ENCODE measurements at regions not wholly inside any gene's neighbourhood (a gene's known extent, or its start where the extent isn't known, plus 50 kb on each side); places are given as distances from the start of the nearest gene placed in this dataset.

GRCh38 chr7:138226745-138227279, 150.6 kb downstream of the AKR1D1 start:
- no peak overlapping the region for H3K4me3 ChIP-seq
- no peaks in the 10 kb centered on the region for H3K9me3 ChIP-seq (ENCODE audit: low read depth, low read length)
- no peak overlapping the region for H3K9ac ChIP-seq (ENCODE audit: insufficient read length)
- no peak for TF ChIP-seq FOXP2 (optimal IDR thresholded peaks at IDR 0.05; ENCODE audit: control extremely low read depth, extremely low read length, insufficient read depth)
- TF ChIP-seq EZH2 (IDR thresholded peaks at IDR 0.05), result no peak
- no peak for TF ChIP-seq POLR2AphosphoS5 (IDR thresholded peaks at IDR 0.05; ENCODE audit: borderline replicate concordance, low read depth, low read length)
- H3K27ac ChIP-seq, result no peak overlapping the region
- DNase-seq (ENCODE audit: low read depth, low spot score), result no peak
- no peaks in the 10 kb centered on the region for H3K36me3 ChIP-seq (ENCODE audit: insufficient read depth, low read length)

- no peak for TF ChIP-seq EZH2 (IDR thresholded peaks at IDR 0.05)
- no peak for TF ChIP-seq FOXP2 (optimal IDR thresholded peaks at IDR 0.05; ENCODE audit: control extremely low read depth, extremely low read length, insufficient read depth)
- TF ChIP-seq POLR2AphosphoS5 (IDR thresholded peaks at IDR 0.05; ENCODE audit: borderline replicate concordance, low read depth, low read length), result no peak
These were observed 151.9 kb downstream of the AKR1D1 start for GRCh38 chr7:138228119-138228518.

GRCh38 chr7:138228769-138229168, 152.5 kb downstream of the AKR1D1 start:
- H3K36me3 ChIP-seq (ENCODE audit: insufficient read depth, low read length), result no peaks in the 10 kb centered on the region
- no peaks in the 10 kb centered on the region for H3K9me3 ChIP-seq (ENCODE audit: low read depth, low read length)
- TF ChIP-seq FOXP2 (optimal IDR thresholded peaks at IDR 0.05; ENCODE audit: control extremely low read depth, extremely low read length, insufficient read depth) (no peak), EZH2 (IDR thresholded peaks at IDR 0.05) (no peak), POLR2AphosphoS5 (IDR thresholded peaks at IDR 0.05; ENCODE audit: borderline replicate concordance, low read depth, low read length) (no peak)
- DNase-seq (ENCODE audit: low read depth, low spot score), result no peak
- H3K9ac ChIP-seq (ENCODE audit: insufficient read length), result no peak overlapping the region
- no peak overlapping the region for H3K27ac ChIP-seq
- no peak overlapping the region for H3K4me3 ChIP-seq

More at GRCh38 chr7:138228119-138228518, 151.9 kb downstream of the AKR1D1 start:
- Histone ChIP-seq H3K9ac (ENCODE audit: insufficient read length) (no peak overlapping the region), H3K4me3 (no peak overlapping the region), H3K27ac (no peak overlapping the region), H3K9me3 (ENCODE audit: low read depth, low read length) (no peaks in the 10 kb centered on the region), H3K36me3 (ENCODE audit: insufficient read depth, low read length) (no peaks in the 10 kb centered on the region)
- DNase-seq (ENCODE audit: low read depth, low spot score), result no peak

- DNase-seq (ENCODE audit: low read depth, low spot score), result no peak
- no peak overlapping the region for H3K9ac ChIP-seq (ENCODE audit: insufficient read length)
- H3K27ac ChIP-seq, result no peak overlapping the region
- no peaks in the 10 kb centered on the region for H3K9me3 ChIP-seq (ENCODE audit: low read depth, low read length)
- H3K4me3 ChIP-seq, result no peak overlapping the region
- no peaks in the 10 kb centered on the region for H3K36me3 ChIP-seq (ENCODE audit: insufficient read depth, low read length)
- TF ChIP-seq EZH2 (IDR thresholded peaks at IDR 0.05) (no peak), POLR2AphosphoS5 (IDR thresholded peaks at IDR 0.05; ENCODE audit: borderline replicate concordance, low read depth, low read length) (no peak), FOXP2 (optimal IDR thresholded peaks at IDR 0.05; ENCODE audit: control extremely low read depth, extremely low read length, insufficient read depth) (no peak)
These were observed 156.9 kb downstream of the AKR1D1 start for GRCh38 chr7:138233189-138233588.

GRCh38 chr7:138235207-138235606, 158.9 kb downstream of the AKR1D1 start:
- Histone ChIP-seq H3K4me3 (no peak overlapping the region), H3K9me3 (ENCODE audit: low read depth, low read length) (no peaks in the 10 kb centered on the region), H3K36me3 (ENCODE audit: insufficient read depth, low read length) (no peaks in the 10 kb centered on the region), H3K27ac (no peak overlapping the region), H3K9ac (ENCODE audit: insufficient read length) (no peak overlapping the region)
- TF ChIP-seq EZH2 (IDR thresholded peaks at IDR 0.05) (no peak), POLR2AphosphoS5 (IDR thresholded peaks at IDR 0.05; ENCODE audit: borderline replicate concordance, low read depth, low read length) (no peak), FOXP2 (optimal IDR thresholded peaks at IDR 0.05; ENCODE audit: control extremely low read depth, extremely low read length, insufficient read depth) (no peak)
- no peak for DNase-seq (ENCODE audit: low read depth, low spot score)

GRCh38 chr7:138237995-138238394, 161.7 kb downstream of the AKR1D1 start:
- TF ChIP-seq POLR2AphosphoS5 (IDR thresholded peaks at IDR 0.05; ENCODE audit: borderline replicate concordance, low read depth, low read length) (no peak), EZH2 (IDR thresholded peaks at IDR 0.05) (no peak), FOXP2 (optimal IDR thresholded peaks at IDR 0.05; ENCODE audit: control extremely low read depth, extremely low read length, insufficient read depth) (no peak)
- no peak for DNase-seq (ENCODE audit: low read depth, low spot score)
- no peak overlapping the region for H3K9ac ChIP-seq (ENCODE audit: insufficient read length)
- no peaks in the 10 kb centered on the region for H3K36me3 ChIP-seq (ENCODE audit: insufficient read depth, low read length)
- no peak overlapping the region for H3K4me3 ChIP-seq
- H3K9me3 ChIP-seq (ENCODE audit: low read depth, low read length), result no peaks in the 10 kb centered on the region
- no peak overlapping the region for H3K27ac ChIP-seq

GRCh38 chr7:138238734-138239659, 162.7 kb downstream of the AKR1D1 start:
- Histone ChIP-seq H3K9ac (ENCODE audit: insufficient read length) (no peak overlapping the region), H3K27ac (no peak overlapping the region)
- DNase-seq (ENCODE audit: low read depth, low spot score), result no peak

GRCh38 chr7:138243430-138243829, 167.2 kb downstream of the AKR1D1 start:
- DNase-seq (ENCODE audit: low read depth, low spot score), result no peak
- Histone ChIP-seq H3K4me3 (no peak overlapping the region), H3K9me3 (ENCODE audit: low read depth, low read length) (no peaks in the 10 kb centered on the region), H3K9ac (ENCODE audit: insufficient read length) (no peak overlapping the region), H3K36me3 (ENCODE audit: insufficient read depth, low read length) (no peaks in the 10 kb centered on the region), H3K27ac (no peak overlapping the region)
- TF ChIP-seq FOXP2 (optimal IDR thresholded peaks at IDR 0.05; ENCODE audit: control extremely low read depth, extremely low read length, insufficient read depth), result no peak
- TF ChIP-seq POLR2AphosphoS5 (IDR thresholded peaks at IDR 0.05; ENCODE audit: borderline replicate concordance, low read depth, low read length), result no peak

More at GRCh38 chr7:138238734-138239659, 162.7 kb downstream of the AKR1D1 start:
- no peaks in the 10 kb centered on the region for H3K9me3 ChIP-seq (ENCODE audit: low read depth, low read length)
- no peaks in the 10 kb centered on the region for H3K36me3 ChIP-seq (ENCODE audit: insufficient read depth, low read length)
- H3K4me3 ChIP-seq, result no peak overlapping the region
- TF ChIP-seq FOXP2 (optimal IDR thresholded peaks at IDR 0.05; ENCODE audit: control extremely low read depth, extremely low read length, insufficient read depth) (no peak), EZH2 (IDR thresholded peaks at IDR 0.05) (no peak), POLR2AphosphoS5 (IDR thresholded peaks at IDR 0.05; ENCODE audit: borderline replicate concordance, low read depth, low read length) (no peak)
